Neural progenitor cell (in vitro differentiated cells): ENCODE measurements at regions not wholly inside any gene's neighbourhood (a gene's known extent, or its start where the extent isn't known, plus 50 kb on each side); places are given as distances from the start of the nearest gene placed in this dataset.

ENCODE experiments used
- DNase-seq: peaks from one replicate; pipeline ENCODE4 v3.0.0-alpha.2; 2016; ENCODE audit warnings: low spot score
- H2AFZ ChIP-seq: fragments of 200-600 bp; sonication (generic); replicated peaks from 2 replicates; pipeline ENCODE4 v1.6.1; 2016; ENCODE audit warnings: antibody characterized with exemption
- H3F3A ChIP-seq: fragments of 200-600 bp; sonication (generic); 2 replicates; pipeline ENCODE4 v1.6.1; 2016; ENCODE audit warnings: antibody characterized with exemption, low read depth
- H3K27ac ChIP-seq: fragments of 200-600 bp; sonication (generic); 2 replicates; pipeline ENCODE4 v1.5.1; 2016; ENCODE audit warnings: mild to moderate bottlenecking
- H3K27me3 ChIP-seq: fragments of 200-600 bp; sonication (generic); 2 replicates; pipeline ENCODE4 v1.6.1; 2016; ENCODE audit warnings: mild to moderate bottlenecking, moderate library complexity
- H3K36me3 ChIP-seq: fragments of 200-600 bp; sonication (generic); 2 replicates; pipeline ENCODE4 v1.5.1; 2016
- H3K4me1 ChIP-seq: fragments of 200-600 bp; sonication (generic); 2 replicates; pipeline ENCODE4 v1.6.1; 2016; ENCODE audit warnings: mixed run types
- H3K4me2 ChIP-seq: fragments of 200-600 bp; sonication (generic); 2 replicates; pipeline ENCODE4 v1.6.1; 2016
- H3K4me3 ChIP-seq: fragments of 200-600 bp; sonication (generic); 2 replicates; pipeline ENCODE4 v1.5.1; 2016
- H3K79me2 ChIP-seq: fragments of 200-600 bp; sonication (generic); 2 replicates; pipeline ENCODE4 v1.6.1; 2016; ENCODE audit warnings: low read depth
- H3K9ac ChIP-seq: fragments of 200-600 bp; sonication (generic); 2 replicates; pipeline ENCODE4 v1.6.1; 2016
- H3K9me3 ChIP-seq: fragments of 200-600 bp; sonication (generic); 2 replicates; pipeline ENCODE4 v1.5.1; 2016; ENCODE audit warnings: low read depth
- H4K20me1 ChIP-seq: fragments of 200-600 bp; sonication (generic); 2 replicates; pipeline ENCODE4 v1.6.1; 2016; ENCODE audit warnings: low read depth
- H3K27ac Mint-ChIP-seq: 3 replicates; pipeline ENCODE4 v1.8.0; 2021; ENCODE audit warnings: mixed read lengths
- H3K27me3 Mint-ChIP-seq: 2 replicates; pipeline ENCODE4 v1.8.0; 2022; ENCODE audit warnings: low read depth, mild to moderate bottlenecking, inconsistent platforms, moderate library complexity, mixed read lengths; ENCODE audit not compliant: insufficient read depth
- H3K36me3 Mint-ChIP-seq: 3 replicates; pipeline ENCODE4 v1.8.0; 2021; ENCODE audit warnings: mixed read lengths
- H3K4me1 Mint-ChIP-seq: 3 replicates; pipeline ENCODE4 v1.8.0; 2021; ENCODE audit warnings: mixed read lengths
- H3K4me3 Mint-ChIP-seq: 3 replicates; pipeline ENCODE4 v1.8.0; 2021; ENCODE audit warnings: mild to moderate bottlenecking, moderate library complexity, mixed read lengths
- H3K9me3 Mint-ChIP-seq: 3 replicates; pipeline ENCODE4 v1.8.0; 2020; ENCODE audit warnings: mixed read lengths
- CTCF ChIP-seq: fragments of 200-600 bp; sonication (generic); IDR thresholded peaks from 2 replicates; pipeline ENCODE4 v1.5.1; 2017; ENCODE audit warnings: antibody characterized with exemption, mild to moderate bottlenecking
- EZH2 ChIP-seq: fragments of 200-600 bp; sonication (generic); IDR thresholded peaks from 2 replicates; pipeline ENCODE4 v1.6.1; 2017; ENCODE audit warnings: antibody characterized with exemption, mild to moderate bottlenecking, moderate library complexity
- EZH2phosphoT487 ChIP-seq: fragments of 200-600 bp; sonication (generic); IDR thresholded peaks from 2 replicates; pipeline ENCODE4 v1.6.1; 2017; ENCODE audit warnings: antibody characterized with exemption

GRCh38 chr6:163814494-163815364, 400.2 kb downstream of the QKI start:
- no peak overlapping the region for H3K4me2 ChIP-seq
- H3K27ac ChIP-seq: no peak overlapping the region

GRCh38 chr6:163813979-163814493, 399.5 kb downstream of the QKI start:
- H3K4me2 ChIP-seq: no peak overlapping the region
- DNase-seq: no peak
- no peaks in the 10 kb centered on the region for H3K79me2 ChIP-seq
- H3K27me3 Mint-ChIP-seq: no peaks in the 10 kb centered on the region
- H2AFZ ChIP-seq: no peak overlapping the region
- TF ChIP-seq EZH2: no peak
- TF ChIP-seq EZH2phosphoT487: no peak
- no peak for TF ChIP-seq CTCF
- no peak overlapping the region for H3K9ac ChIP-seq
- H3K4me3 Mint-ChIP-seq: no peak overlapping the region
- peaks cover 5% of the 10 kb centered on the region for H3K4me1 ChIP-seq
- H3F3A ChIP-seq: no peaks in the 10 kb centered on the region
- no peaks in the 10 kb centered on the region for H3K27me3 ChIP-seq
- no peak overlapping the region for H3K4me3 ChIP-seq
- no peaks in the 10 kb centered on the region for H3K9me3 ChIP-seq
- H3K27ac Mint-ChIP-seq: no peak overlapping the region
- peaks cover 4% of the 10 kb centered on the region for H3K9me3 Mint-ChIP-seq
- peaks cover 22% of the 10 kb centered on the region for H3K4me1 Mint-ChIP-seq
- no peak overlapping the region for H3K27ac ChIP-seq
- H3K36me3 ChIP-seq: no peaks in the 10 kb centered on the region
- H3K36me3 Mint-ChIP-seq: no peaks in the 10 kb centered on the region
- no peaks in the 10 kb centered on the region for H4K20me1 ChIP-seq

More at GRCh38 chr6:163814494-163815364, 400.2 kb downstream of the QKI start:
- Mint-ChIP-seq H3K27me3 (no peaks in the 10 kb centered on the region), H3K27ac (peak overlapping the region; percentile 39), H3K9me3 (peaks cover 4% of the 10 kb centered on the region), H3K4me3 (no peak overlapping the region), H3K4me1 (peaks cover 17% of the 10 kb centered on the region), H3K36me3 (no peaks in the 10 kb centered on the region)
- Histone ChIP-seq H3K4me3 (no peak overlapping the region), H3K79me2 (no peaks in the 10 kb centered on the region), H3K4me1 (peaks cover 5% of the 10 kb centered on the region), H3F3A (no peaks in the 10 kb centered on the region), H3K27me3 (no peaks in the 10 kb centered on the region), H3K9me3 (no peaks in the 10 kb centered on the region), H2AFZ (no peak overlapping the region), H3K36me3 (no peaks in the 10 kb centered on the region), H4K20me1 (no peaks in the 10 kb centered on the region), H3K9ac (no peak overlapping the region)
- DNase-seq: no peak
- TF ChIP-seq EZH2phosphoT487: no peak
- no peak for TF ChIP-seq EZH2
- TF ChIP-seq CTCF: no peak

GRCh38 chr6:163811317-163811716, 396.8 kb downstream of the QKI start:
- peaks cover 5% of the 10 kb centered on the region for H3K4me1 ChIP-seq
- H2AFZ ChIP-seq: no peak overlapping the region
- Mint-ChIP-seq H3K4me1 (peaks cover 33% of the 10 kb centered on the region), H3K9me3 (peaks cover 4% of the 10 kb centered on the region), H3K36me3 (no peaks in the 10 kb centered on the region), H3K4me3 (no peak overlapping the region), H3K27me3 (no peaks in the 10 kb centered on the region), H3K27ac (no peak overlapping the region)
- H3K4me2 ChIP-seq: no peak overlapping the region
- no peak overlapping the region for H3K27ac ChIP-seq
- H4K20me1 ChIP-seq: no peaks in the 10 kb centered on the region
- no peaks in the 10 kb centered on the region for H3K27me3 ChIP-seq
- TF ChIP-seq EZH2 (no peak), EZH2phosphoT487 (no peak), CTCF (no peak)
- no peaks in the 10 kb centered on the region for H3K79me2 ChIP-seq
- no peaks in the 10 kb centered on the region for H3K36me3 ChIP-seq
- no peaks in the 10 kb centered on the region for H3F3A ChIP-seq
- H3K4me3 ChIP-seq: no peak overlapping the region
- H3K9me3 ChIP-seq: no peaks in the 10 kb centered on the region
- DNase-seq: no peak
- no peak overlapping the region for H3K9ac ChIP-seq
